Loucy (cell line): ENCODE measurements at regions not wholly inside any gene's neighbourhood (a gene's known extent, or its start where the extent isn't known, plus 50 kb on each side); places are given as distances from the start of the nearest gene placed in this dataset.
"Not testable (repeated sequence)": the region's sequence is repeated elsewhere in the genome, so short reads cannot be mapped to it uniquely, and the experiment has no call there.

Experiments used
- EZH2phosphoT487 ChIP-seq: fragments of 200-600 bp; IDR thresholded peaks from 2 replicates; pipeline ENCODE4 v1.6.1; 2018; ENCODE audit warnings: antibody characterized with exemption, mild to moderate bottlenecking, moderate library complexity, borderline replicate concordance
- TF ChIP-seq, protein P1 (sequence below): fragments of 200-600 bp; sonication (generic); conservative IDR thresholded peaks from 2 replicates; pipeline ENCODE4 v1.5.1; 2014; ENCODE audit warnings: mild to moderate bottlenecking, antibody characterized with exemption, low read length

GRCh38 chr12:102289702-102290101 is 92.1 kb upstream of the PMCH start:
- TF ChIP-seq, protein P1, sequence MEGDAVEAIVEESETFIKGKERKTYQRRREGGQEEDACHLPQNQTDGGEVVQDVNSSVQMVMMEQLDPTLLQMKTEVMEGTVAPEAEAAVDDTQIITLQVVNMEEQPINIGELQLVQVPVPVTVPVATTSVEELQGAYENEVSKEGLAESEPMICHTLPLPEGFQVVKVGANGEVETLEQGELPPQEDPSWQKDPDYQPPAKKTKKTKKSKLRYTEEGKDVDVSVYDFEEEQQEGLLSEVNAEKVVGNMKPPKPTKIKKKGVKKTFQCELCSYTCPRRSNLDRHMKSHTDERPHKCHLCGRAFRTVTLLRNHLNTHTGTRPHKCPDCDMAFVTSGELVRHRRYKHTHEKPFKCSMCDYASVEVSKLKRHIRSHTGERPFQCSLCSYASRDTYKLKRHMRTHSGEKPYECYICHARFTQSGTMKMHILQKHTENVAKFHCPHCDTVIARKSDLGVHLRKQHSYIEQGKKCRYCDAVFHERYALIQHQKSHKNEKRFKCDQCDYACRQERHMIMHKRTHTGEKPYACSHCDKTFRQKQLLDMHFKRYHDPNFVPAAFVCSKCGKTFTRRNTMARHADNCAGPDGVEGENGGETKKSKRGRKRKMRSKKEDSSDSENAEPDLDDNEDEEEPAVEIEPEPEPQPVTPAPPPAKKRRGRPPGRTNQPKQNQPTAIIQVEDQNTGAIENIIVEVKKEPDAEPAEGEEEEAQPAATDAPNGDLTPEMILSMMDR, result not testable (repeated sequence)
- not testable (repeated sequence) for TF ChIP-seq EZH2phosphoT487
